Vagina (tissue), 2 donors: ENCODE measurements at regions not wholly inside any gene's neighbourhood (a gene's known extent, or its start where the extent isn't known, plus 50 kb on each side); places are given as distances from the start of the nearest gene placed in this dataset.
"Not testable (repeated sequence)": the region's sequence is repeated elsewhere in the genome, so short reads cannot be mapped to it uniquely, and the experiment has no call there.

ENCODE experiments used
- DNase-seq, 2 donors: peaks; one replicate each; pipeline ENCODE4 v3.0.0-alpha.2; 2017; ENCODE audit errors: extremely low spot score in 2 of 2
- H3K27ac ChIP-seq: fragments of 200-600 bp; sonication (generic); one replicate; pipeline ENCODE4 v1.5.1; 2019
- H3K27me3 ChIP-seq: fragments of 200-600 bp; sonication (generic); one replicate; pipeline ENCODE4 v1.5.1; 2019
- H3K36me3 ChIP-seq, 2 donors: fragments of 200-600 bp; sonication (generic); one replicate each; pipeline ENCODE4 v1.5.1; 2017 to 2019
- H3K4me1 ChIP-seq: fragments of 200-600 bp; sonication (generic); one replicate; pipeline ENCODE4 v1.5.1; 2019
- H3K4me3 ChIP-seq, 2 donors: fragments of 200-600 bp; sonication (generic); 1 replicate in 1 of 2; 2 replicates in 1 of 2; pipeline ENCODE4 v1.5.1; 2016 to 2019
- H3K9me3 ChIP-seq: fragments of 200-600 bp; sonication (generic); one replicate; pipeline ENCODE4 v1.5.1; 2019
- POLR2A ChIP-seq, 2 donors: fragments of 450-650 bp; IDR thresholded peaks; one replicate each; pipeline ENCODE4 v1.6.1; 2017; ENCODE audit warnings: antibody characterized with exemption in 2 of 2, mild to moderate bottlenecking in 2 of 2, moderate library complexity in 2 of 2
- POLR2AphosphoS5 ChIP-seq, 2 donors: sonication (generic); formaldehyde crosslinking; IDR thresholded peaks; one replicate each; pipeline ENCODE4 v1.9.0; 2017; ENCODE audit warnings: antibody characterized with exemption in 2 of 2, mild to moderate bottlenecking in 2 of 2, low read depth in 1 of 2; ENCODE audit not compliant: insufficient read depth in 1 of 2
- intact Hi-C: fragments of 100-400 bp; cut with DNase I; formaldehyde crosslinking; loops from one replicate; pipeline ENCODE4 v1.15.1; 2023
- TF ChIP-seq, protein P1 (sequence below), 3 experiments: fragments of 450-650 bp in 2 of 3; fragments of 200-600 bp in 1 of 3; sonication (generic) in 1 of 3; IDR thresholded peaks; one replicate each; pipeline ENCODE4 v1.5.1; 2017 to 2019; ENCODE audit warnings: antibody characterized with exemption in 3 of 3, mild to moderate bottlenecking in 2 of 3, moderate library complexity in 2 of 3

DNA sequence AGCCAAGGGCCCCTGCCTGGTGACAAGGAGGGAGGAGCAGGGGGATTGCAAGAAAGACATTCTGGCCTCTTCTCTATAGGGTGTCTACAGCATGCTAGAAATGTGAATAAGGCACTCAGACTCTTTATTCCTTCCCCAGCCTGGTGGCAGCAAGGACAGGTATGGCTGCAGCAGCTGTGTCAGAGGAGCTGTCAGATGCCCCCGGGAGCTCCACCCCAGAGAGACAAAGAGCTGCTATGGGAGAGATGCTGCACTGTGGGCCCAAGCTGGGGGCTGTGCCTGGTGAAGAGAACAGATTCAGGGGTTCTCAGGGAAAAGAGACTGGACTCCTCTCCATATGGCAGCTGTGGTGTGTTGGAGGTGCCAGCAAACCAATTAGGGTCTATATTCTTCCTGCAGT is 1063.3 kb downstream of the OLFM4 start:
- no peak overlapping the region for H3K4me3 ChIP-seq
- H3K36me3 ChIP-seq = no peaks in the 10 kb centered on the region
- H3K4me1 ChIP-seq = no peaks in the 10 kb centered on the region
- TF ChIP-seq, protein P1, sequence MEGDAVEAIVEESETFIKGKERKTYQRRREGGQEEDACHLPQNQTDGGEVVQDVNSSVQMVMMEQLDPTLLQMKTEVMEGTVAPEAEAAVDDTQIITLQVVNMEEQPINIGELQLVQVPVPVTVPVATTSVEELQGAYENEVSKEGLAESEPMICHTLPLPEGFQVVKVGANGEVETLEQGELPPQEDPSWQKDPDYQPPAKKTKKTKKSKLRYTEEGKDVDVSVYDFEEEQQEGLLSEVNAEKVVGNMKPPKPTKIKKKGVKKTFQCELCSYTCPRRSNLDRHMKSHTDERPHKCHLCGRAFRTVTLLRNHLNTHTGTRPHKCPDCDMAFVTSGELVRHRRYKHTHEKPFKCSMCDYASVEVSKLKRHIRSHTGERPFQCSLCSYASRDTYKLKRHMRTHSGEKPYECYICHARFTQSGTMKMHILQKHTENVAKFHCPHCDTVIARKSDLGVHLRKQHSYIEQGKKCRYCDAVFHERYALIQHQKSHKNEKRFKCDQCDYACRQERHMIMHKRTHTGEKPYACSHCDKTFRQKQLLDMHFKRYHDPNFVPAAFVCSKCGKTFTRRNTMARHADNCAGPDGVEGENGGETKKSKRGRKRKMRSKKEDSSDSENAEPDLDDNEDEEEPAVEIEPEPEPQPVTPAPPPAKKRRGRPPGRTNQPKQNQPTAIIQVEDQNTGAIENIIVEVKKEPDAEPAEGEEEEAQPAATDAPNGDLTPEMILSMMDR (IDR thresholded peaks at IDR 0.05) = no peak
- TF ChIP-seq POLR2A (IDR thresholded peaks at IDR 0.05) (no peak), POLR2AphosphoS5 (IDR thresholded peaks at IDR 0.05; ENCODE audit: insufficient read depth in 1 of 2, low read depth in 1 of 2) (no peak)
- DNase-seq = peak in 1 of 2 donors; percentile 83
- no peak overlapping the region for H3K27ac ChIP-seq
- intact Hi-C loops = no loop called here
- H3K9me3 ChIP-seq = no peaks in the 10 kb centered on the region
- H3K27me3 ChIP-seq = no peaks in the 10 kb centered on the region

DNA sequence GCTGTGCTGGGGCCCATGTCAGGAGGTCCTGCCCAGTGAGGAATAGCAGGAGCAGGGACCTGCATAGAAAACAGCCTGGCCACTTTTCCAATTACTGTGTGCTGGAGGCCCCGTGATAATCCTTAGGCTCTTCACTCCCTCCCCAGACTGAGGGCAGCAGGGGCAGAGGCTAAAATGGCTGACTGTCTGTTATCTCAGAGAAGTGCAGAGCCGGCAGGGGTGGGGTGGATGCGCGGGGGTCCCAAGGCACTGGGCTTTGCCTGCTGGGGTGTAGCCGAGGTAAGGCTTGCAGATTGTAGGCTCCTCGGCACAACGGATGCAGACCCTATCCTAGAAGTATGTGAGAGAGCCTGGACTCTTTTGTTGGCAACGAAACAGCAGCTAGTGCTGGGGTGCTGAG is 1064.1 kb downstream of the OLFM4 start:
- intact Hi-C loops = no loop called here
- Histone ChIP-seq H3K4me1 (no peaks in the 10 kb centered on the region), H3K27ac (no peak overlapping the region), H3K36me3 (no peaks in the 10 kb centered on the region), H3K4me3 (no peak overlapping the region), H3K9me3 (no peaks in the 10 kb centered on the region), H3K27me3 (no peaks in the 10 kb centered on the region)
- DNase-seq = no peak
- TF ChIP-seq, protein P1 (IDR thresholded peaks at IDR 0.05) = no peak
- no peak for TF ChIP-seq POLR2AphosphoS5 (IDR thresholded peaks at IDR 0.05; ENCODE audit: insufficient read depth in 1 of 2, low read depth in 1 of 2)
- TF ChIP-seq POLR2A (IDR thresholded peaks at IDR 0.05) = no peak

DNA sequence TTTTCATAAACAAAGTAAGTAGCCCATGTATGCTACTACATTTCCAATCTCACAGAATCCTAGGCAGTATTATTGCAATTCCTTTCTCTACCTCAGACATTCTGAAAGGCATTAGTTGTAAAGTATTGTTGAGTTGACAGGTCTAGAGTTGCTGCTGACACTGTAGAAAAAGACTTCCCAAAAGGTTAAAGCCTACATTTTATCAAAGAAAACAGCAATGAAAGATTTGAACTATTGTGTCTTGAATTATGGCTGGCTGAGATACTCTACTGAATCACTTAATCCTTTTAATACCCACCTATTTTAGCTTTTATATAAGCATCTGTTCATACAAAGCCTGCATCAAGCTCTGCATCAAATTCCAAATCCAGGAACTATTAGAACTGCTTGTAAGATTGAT is 1082.0 kb downstream of the OLFM4 start:
- H3K4me3 ChIP-seq = no peak overlapping the region
- H3K9me3 ChIP-seq = no peaks in the 10 kb centered on the region
- TF ChIP-seq, protein P1 (IDR thresholded peaks at IDR 0.05) = no peak
- TF ChIP-seq POLR2A (IDR thresholded peaks at IDR 0.05) (no peak), POLR2AphosphoS5 (IDR thresholded peaks at IDR 0.05; ENCODE audit: insufficient read depth in 1 of 2, low read depth in 1 of 2) (no peak)
- no peak for DNase-seq
- H3K27ac ChIP-seq = no peak overlapping the region
- H3K27me3 ChIP-seq = no peaks in the 10 kb centered on the region
- no peaks in the 10 kb centered on the region for H3K4me1 ChIP-seq
- no peaks in the 10 kb centered on the region for H3K36me3 ChIP-seq
- intact Hi-C loops = no loop called here

DNA sequence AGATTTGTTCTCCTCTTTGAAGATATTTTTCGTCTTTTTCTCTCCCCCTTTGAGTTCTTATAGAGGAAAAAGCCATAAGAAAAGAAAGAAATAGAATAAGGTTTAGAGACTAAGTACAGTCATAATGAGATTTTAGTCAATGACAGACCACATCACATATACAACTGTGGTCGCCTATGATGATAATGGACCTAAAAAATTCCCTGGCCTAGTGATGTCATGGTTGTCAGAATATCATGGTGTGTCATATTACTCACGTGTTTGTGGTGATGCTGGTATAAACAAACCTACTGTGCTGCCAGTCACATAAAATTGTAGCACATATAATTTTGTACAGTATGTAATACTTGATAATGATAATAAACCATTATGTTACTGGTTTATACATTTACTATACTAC is 1096.1 kb downstream of the OLFM4 start:
- TF ChIP-seq, protein P1 (IDR thresholded peaks at IDR 0.05) = no peak
- no peak for TF ChIP-seq POLR2AphosphoS5 (IDR thresholded peaks at IDR 0.05; ENCODE audit: insufficient read depth in 1 of 2, low read depth in 1 of 2)
- TF ChIP-seq POLR2A (IDR thresholded peaks at IDR 0.05) = no peak
- Histone ChIP-seq H3K27ac (no peak overlapping the region), H3K36me3 (no peaks in the 10 kb centered on the region), H3K4me3 (no peak overlapping the region), H3K27me3 (no peaks in the 10 kb centered on the region), H3K9me3 (no peaks in the 10 kb centered on the region), H3K4me1 (no peaks in the 10 kb centered on the region)
- no peak for DNase-seq
- intact Hi-C loops = no loop called here

DNA sequence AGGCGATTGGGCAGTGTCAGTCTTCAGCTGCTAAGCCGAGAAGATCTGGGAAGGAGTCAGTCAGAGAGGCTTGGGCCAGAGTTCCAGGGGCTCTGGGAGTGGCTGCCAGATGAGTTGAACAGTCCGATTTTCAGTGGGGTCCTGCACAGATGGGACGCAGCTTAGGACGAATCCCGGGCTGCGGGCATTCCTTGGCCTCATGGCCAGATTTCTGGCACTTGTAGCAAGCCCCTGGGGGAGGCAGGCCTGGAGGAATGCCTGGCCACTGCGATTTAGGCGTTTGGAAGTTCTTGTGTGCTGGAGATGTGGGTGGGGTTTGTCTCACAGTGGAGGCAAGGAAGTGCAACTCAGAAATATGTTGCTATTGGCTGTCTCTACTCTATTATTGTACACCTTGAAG is 1102.3 kb downstream of the OLFM4 start:
- H3K36me3 ChIP-seq, H3K9me3 ChIP-seq, H3K27ac ChIP-seq, H3K27me3 ChIP-seq, intact Hi-C loops, H3K4me3 ChIP-seq, DNase-seq, H3K4me1 ChIP-seq: not testable (repeated sequence)

DNA sequence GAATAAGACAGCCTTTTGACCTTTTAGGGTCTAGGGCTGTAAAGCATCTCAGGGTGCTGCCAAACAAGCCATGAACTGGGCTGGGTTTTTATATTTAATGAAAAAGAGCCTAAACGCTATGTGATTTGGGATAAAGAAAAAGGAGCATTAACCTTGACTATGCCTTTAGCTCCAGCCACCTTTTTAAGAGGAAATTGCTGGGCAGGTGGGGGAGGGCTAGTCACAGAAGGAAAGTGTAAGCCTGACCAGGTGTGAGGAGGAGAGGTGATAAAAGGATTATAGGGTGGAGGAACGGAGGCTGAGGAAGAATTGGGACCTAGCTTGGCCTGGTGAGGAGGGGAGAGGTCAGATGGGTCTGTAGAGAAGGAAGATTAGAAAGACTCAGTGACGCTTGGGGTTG is 1102.8 kb downstream of the OLFM4 start:
- H3K27me3 ChIP-seq, H3K4me3 ChIP-seq, H3K36me3 ChIP-seq, H3K4me1 ChIP-seq, intact Hi-C loops, H3K9me3 ChIP-seq, H3K27ac ChIP-seq, DNase-seq: not testable (repeated sequence)

DNA sequence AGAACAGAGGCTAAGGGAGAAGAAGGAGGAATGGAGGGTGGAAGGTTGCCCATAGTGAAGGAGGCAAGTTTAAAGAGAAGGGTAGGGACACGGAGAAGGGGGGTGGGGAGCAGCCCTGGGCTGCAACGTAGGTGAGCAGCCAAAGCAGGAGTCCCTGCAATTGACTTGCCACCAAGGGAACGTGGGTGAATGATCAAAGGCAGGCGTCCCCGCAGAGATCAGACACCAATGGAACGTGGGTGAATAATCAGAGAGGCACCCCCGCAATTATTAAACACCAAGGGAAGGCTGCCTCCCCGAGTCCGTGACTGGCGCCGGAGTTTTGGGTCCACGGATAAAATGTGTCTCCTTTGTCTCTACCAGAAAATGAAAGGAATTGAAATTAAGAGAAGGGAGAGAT is 1103.5 kb downstream of the OLFM4 start:
- H3K4me3 ChIP-seq, H3K4me1 ChIP-seq, H3K27ac ChIP-seq, intact Hi-C loops, H3K36me3 ChIP-seq, H3K27me3 ChIP-seq, H3K9me3 ChIP-seq, DNase-seq: not testable (repeated sequence)

DNA sequence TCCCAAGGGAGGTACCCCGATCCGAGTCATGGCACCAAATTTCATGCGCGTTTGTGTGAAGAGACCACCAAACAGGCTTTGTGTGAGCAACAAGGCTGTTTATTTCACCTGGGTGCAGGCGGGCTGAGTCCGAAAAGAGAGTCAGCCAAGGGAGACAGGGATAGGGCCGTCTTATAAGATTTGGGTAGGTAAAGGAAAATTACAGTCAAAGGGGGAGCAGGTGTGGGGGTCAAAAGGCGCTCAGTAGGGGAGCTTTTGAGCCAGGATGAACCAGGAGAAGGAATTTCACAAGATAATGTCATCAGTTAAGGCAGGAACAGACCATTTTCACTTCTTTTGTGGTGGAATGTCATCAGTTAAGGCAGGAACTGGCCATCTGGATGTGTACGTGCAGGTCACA is 1104.1 kb downstream of the OLFM4 start:
- H3K4me3 ChIP-seq, DNase-seq, intact Hi-C loops, H3K4me1 ChIP-seq, H3K27ac ChIP-seq, H3K36me3 ChIP-seq, H3K9me3 ChIP-seq, H3K27me3 ChIP-seq: not testable (repeated sequence)
